Choroid plexus epithelial cell (primary cell): ENCODE measurements at regions not wholly inside any gene's neighbourhood (a gene's known extent, or its start where the extent isn't known, plus 50 kb on each side); places are given as distances from the start of the nearest gene placed in this dataset.

ENCODE experiments used
- DNase-seq: peaks from one replicate; pipeline ENCODE4 v3.0.0-alpha.2; 2010; ENCODE audit warnings: low read depth
- H3K4me3 ChIP-seq: 2 replicates; pipeline ENCODE4 v1.5.1; 2011; ENCODE audit warnings: low read depth, mild to moderate bottlenecking, control low read depth, low read length, moderate library complexity
- TF ChIP-seq, protein P1 (sequence below): conservative IDR thresholded peaks from 2 replicates; pipeline ENCODE4 v1.5.1; 2011; ENCODE audit warnings: low read depth, mild to moderate bottlenecking, control low read depth, inconsistent platforms, low read length, moderate library complexity

DNA sequence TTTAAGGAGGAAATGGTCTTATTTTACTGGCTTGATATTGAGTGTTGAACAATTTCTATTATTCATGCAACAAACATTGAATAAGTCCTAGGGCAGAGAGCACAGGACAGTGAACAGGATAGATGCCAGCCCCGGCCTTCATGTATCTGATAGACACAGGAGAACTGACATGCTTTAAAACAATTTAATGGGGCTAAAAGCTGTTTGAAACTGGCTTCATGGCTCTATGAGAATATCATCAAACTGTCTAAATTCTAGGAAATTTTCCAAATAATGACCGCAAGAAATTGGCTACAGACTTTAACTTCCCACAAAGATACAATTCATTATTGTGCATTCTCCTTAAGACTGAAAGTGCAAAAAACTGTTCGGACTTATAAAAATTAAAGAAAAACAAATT is 69.0 kb downstream of the ID4 start:
- H3K4me3 ChIP-seq: no peak overlapping the region
- DNase-seq: no peak
- TF ChIP-seq, protein P1, sequence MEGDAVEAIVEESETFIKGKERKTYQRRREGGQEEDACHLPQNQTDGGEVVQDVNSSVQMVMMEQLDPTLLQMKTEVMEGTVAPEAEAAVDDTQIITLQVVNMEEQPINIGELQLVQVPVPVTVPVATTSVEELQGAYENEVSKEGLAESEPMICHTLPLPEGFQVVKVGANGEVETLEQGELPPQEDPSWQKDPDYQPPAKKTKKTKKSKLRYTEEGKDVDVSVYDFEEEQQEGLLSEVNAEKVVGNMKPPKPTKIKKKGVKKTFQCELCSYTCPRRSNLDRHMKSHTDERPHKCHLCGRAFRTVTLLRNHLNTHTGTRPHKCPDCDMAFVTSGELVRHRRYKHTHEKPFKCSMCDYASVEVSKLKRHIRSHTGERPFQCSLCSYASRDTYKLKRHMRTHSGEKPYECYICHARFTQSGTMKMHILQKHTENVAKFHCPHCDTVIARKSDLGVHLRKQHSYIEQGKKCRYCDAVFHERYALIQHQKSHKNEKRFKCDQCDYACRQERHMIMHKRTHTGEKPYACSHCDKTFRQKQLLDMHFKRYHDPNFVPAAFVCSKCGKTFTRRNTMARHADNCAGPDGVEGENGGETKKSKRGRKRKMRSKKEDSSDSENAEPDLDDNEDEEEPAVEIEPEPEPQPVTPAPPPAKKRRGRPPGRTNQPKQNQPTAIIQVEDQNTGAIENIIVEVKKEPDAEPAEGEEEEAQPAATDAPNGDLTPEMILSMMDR: no peak

DNA sequence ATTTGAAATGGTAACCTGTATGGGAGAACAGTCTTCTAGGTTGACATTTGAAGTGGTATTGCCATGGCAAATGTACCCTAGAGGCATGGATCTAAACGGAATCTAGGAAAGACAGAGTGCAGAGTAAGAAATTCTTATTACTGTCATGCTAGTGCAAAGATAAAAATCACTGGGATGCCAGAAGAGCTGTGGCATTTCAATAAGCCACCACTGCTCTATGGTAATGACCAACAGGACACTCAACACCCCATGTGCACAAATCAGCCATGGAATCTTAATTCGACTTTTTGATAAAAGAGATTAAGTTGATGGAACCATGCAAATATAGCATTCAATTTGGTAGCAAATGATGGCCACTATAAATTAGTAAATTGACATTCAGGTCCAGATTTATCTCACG is 74.1 kb downstream of the ID4 start:
- H3K4me3 ChIP-seq: no peak overlapping the region
- TF ChIP-seq, protein P1: no peak
- no peak for DNase-seq

DNA sequence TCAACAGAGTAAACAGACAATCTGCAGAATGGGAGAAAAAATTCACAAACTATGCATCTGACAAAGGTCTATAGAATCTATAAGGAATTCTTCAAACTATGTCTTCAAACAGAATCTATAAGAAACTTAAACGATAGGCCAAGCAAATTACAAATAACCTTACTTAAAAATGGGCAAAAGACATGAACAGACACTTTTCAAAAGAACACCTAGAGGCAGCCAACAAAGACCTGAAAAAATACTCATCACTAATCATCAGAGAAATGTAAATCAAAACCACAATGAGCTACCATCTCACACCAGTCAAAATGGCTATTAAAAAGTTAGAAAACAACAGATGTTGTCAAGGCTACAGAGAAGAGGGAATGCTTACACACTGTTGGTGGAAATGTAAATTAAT is 81.3 kb downstream of the ID4 start:
- TF ChIP-seq, protein P1: no peak
- H3K4me3 ChIP-seq: no peak overlapping the region
- no peak for DNase-seq

DNA sequence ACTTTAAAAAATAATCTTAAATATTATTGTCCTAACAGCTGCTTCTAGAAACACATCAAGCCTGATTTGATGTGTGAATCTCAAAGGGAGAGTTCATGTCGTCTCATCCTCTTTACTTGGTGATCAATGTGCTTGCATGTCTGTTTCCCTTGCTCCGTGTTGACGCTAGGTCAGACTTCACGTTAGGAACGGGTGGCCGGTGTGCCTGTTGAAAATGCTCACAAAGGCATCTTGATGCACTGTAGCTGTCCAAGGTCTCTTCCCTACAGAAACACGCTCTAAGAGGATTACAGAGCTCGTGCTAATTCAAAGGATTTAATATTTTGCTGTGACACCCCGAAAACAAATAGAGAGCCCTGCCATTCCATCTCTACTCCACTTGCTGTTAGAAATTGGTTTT is 84.6 kb downstream of the ID4 start:
- no peak overlapping the region for H3K4me3 ChIP-seq
- no peak for DNase-seq
- TF ChIP-seq, protein P1: no peak

DNA sequence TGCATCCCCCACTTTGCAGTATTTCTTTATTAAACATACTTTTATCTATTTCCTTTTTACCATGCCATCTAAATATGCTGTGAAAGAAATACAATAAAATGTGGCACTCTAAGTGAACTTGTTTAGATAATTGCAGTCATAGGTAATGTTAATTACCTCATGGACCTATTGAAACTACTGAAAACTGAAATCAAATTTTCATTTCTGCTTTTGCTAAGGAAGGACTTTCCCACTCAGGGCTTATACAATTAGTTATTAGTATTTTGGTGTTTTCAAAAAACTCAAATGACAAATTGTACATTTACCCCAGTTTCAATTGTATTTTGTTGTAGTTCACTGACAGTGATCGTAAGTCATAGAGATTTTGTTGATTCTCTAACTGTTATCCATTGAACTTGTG is 88.4 kb downstream of the ID4 start:
- no peak for DNase-seq
- no peak overlapping the region for H3K4me3 ChIP-seq
- TF ChIP-seq, protein P1: no peak

DNA sequence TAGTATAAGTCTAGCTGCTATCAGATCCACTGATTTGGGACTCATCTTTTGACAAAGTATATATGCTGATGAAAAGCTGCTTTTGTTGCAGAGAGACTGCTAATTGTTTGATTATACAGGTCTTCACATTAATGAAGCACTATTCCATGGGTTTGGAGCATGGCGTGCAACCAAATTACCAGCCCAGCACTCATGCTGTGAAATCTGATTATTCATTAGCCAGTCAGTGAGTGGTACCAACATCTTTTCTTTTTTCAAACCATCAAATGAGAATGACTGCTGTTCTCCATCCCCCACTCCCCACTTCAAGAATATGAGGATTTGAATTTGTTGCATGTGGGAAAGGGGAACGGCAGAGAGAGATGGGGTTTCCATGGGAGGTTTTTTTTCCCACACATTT is 91.3 kb downstream of the ID4 start:
- no peak overlapping the region for H3K4me3 ChIP-seq
- DNase-seq: no peak
- TF ChIP-seq, protein P1: no peak

DNA sequence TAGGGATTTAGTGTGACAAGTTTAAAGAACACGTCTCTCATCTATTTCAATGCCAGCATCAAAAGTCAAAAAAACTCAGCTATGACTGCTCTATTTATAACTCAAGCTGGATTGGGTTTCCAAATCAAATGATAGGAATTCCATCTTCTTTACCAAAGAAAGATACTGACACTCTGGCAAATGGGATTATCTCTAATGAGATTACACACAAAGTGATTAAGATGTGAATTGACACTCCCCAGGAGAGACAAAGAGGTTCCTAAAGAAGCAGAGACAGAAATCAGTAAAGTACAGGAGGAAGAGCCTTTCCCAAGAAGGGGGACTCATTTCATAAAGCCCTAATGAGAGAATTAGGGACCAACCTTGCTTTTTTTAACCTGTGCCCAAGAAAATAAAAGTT is 92.1 kb downstream of the ID4 start:
- DNase-seq: no peak
- TF ChIP-seq, protein P1: no peak
- no peak overlapping the region for H3K4me3 ChIP-seq
